Right lobe of liver (tissue), 6 donors: ENCODE measurements at regions not wholly inside any gene's neighbourhood (a gene's known extent, or its start where the extent isn't known, plus 50 kb on each side); places are given as distances from the start of the nearest gene placed in this dataset.
"Not testable (repeated sequence)": the region's sequence is repeated elsewhere in the genome, so short reads cannot be mapped to it uniquely, and the experiment has no call there.

Experiments used
- ATAC-seq, 4 donors: fragments of 200-7000 bp; cut with Tn5 transposase; one replicate each; pipeline ENCODE4 v1.9.1; 2020; ENCODE audit warnings: mild to moderate bottlenecking in 4 of 4, moderate library complexity in 4 of 4
- DNase-seq, 3 donors: peaks; one replicate each; pipeline ENCODE4 v3.0.0-alpha.2; 2020
- H3K27ac ChIP-seq, 3 donors: fragments of 200-600 bp; one replicate each; pipeline ENCODE4 v1.8.0; 2022
- H3K27me3 ChIP-seq, 2 donors: fragments of 200-600 bp; one replicate each; pipeline ENCODE4 v1.8.0; 2022
- H3K36me3 ChIP-seq, 4 donors: fragments of 200-600 bp; sonication (generic) in 1 of 4; one replicate each; pipeline versions ENCODE4 v1.5.1 to v1.8.0; 2017 to 2022; ENCODE audit warnings: control low read depth in 1 of 4
- H3K4me1 ChIP-seq, 4 donors: fragments of 200-600 bp; sonication (generic) in 1 of 4; one replicate each; pipeline versions ENCODE4 v1.5.1 to v1.8.0; 2017 to 2022; ENCODE audit warnings: control low read depth in 1 of 4
- H3K4me3 ChIP-seq, 3 donors: fragments of 200-600 bp; one replicate each; pipeline ENCODE4 v1.8.0; 2022
- H3K9me3 ChIP-seq, 4 donors: fragments of 200-600 bp; sonication (generic) in 1 of 4; one replicate each; pipeline versions ENCODE4 v1.5.1 to v1.8.0; 2017 to 2022; ENCODE audit warnings: control low read depth in 1 of 4
- POLR2A ChIP-seq: fragments of 450-650 bp; IDR thresholded peaks from one replicate; pipeline ENCODE4 v1.6.1; 2017; ENCODE audit warnings: antibody characterized with exemption, mild to moderate bottlenecking
- WGBS: methylation state at CpG from one replicate; pipeline ENCODE4 v1.1.6; 2018; ENCODE audit warnings: low coverage, low lambda C conversion rate; ENCODE audit not compliant: insufficient coverage; ENCODE audit errors: missing lambda C conversion rate; 5-methylcytosine and 5-hydroxymethylcytosine counted together
- intact Hi-C, 2 donors: fragments of 100-400 bp; cut with DNase I; formaldehyde crosslinking; loops; one replicate each; pipeline versions ENCODE4 v1.11.2 to v1.14.1; 2022
- TF ChIP-seq, protein P1 (sequence below), 4 donors: fragments of 200-600 bp in 3 of 4; fragments of 450-650 bp in 1 of 4; IDR thresholded peaks; one replicate each; pipeline versions ENCODE4 v1.5.1 to v1.8.0; 2016 to 2022; ENCODE audit warnings: antibody characterized with exemption in 4 of 4, mild to moderate bottlenecking in 2 of 4
- donor health status: DM: no; HTN: yes; CAD: no.
- donor health status: DM: no; HTN: no; CAD: no.
- donor health status: DM: no; HTN: no; CAD: no.
- donor health status: DM: no; HTN: yes; CAD: no.
- donor health status: DM: no; HTN: yes; CAD: no.

- DNase-seq (no peak), ATAC-seq (no peak)
- intact Hi-C loops, result no loop called here
- no peaks in the 10 kb centered on the region for H3K36me3 ChIP-seq
- TF ChIP-seq, protein P1, sequence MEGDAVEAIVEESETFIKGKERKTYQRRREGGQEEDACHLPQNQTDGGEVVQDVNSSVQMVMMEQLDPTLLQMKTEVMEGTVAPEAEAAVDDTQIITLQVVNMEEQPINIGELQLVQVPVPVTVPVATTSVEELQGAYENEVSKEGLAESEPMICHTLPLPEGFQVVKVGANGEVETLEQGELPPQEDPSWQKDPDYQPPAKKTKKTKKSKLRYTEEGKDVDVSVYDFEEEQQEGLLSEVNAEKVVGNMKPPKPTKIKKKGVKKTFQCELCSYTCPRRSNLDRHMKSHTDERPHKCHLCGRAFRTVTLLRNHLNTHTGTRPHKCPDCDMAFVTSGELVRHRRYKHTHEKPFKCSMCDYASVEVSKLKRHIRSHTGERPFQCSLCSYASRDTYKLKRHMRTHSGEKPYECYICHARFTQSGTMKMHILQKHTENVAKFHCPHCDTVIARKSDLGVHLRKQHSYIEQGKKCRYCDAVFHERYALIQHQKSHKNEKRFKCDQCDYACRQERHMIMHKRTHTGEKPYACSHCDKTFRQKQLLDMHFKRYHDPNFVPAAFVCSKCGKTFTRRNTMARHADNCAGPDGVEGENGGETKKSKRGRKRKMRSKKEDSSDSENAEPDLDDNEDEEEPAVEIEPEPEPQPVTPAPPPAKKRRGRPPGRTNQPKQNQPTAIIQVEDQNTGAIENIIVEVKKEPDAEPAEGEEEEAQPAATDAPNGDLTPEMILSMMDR (IDR thresholded peaks at IDR 0.05), result no peak
- no peak for TF ChIP-seq POLR2A
- H3K27ac ChIP-seq, result no peak overlapping the region
- H3K4me1 ChIP-seq, result no peaks in the 10 kb centered on the region
- H3K9me3 ChIP-seq, result no peaks in the 10 kb centered on the region
- H3K27me3 ChIP-seq, result no peaks in the 10 kb centered on the region
- 58% methylated on average over 7 of the region's 7 CpGs for WGBS
- no peak overlapping the region for H3K4me3 ChIP-seq
These were observed 228.8 kb downstream of the GATA3 start for GRCh38 chr10:8283166-8283905.

GRCh38 chr10:8283986-8284385 lies 229.5 kb downstream of the GATA3 start:
- intact Hi-C loops, result no loop called here
- no peaks in the 10 kb centered on the region for H3K36me3 ChIP-seq
- TF ChIP-seq, protein P1 (IDR thresholded peaks at IDR 0.05), result no peak
- TF ChIP-seq POLR2A, result no peak

GRCh38 chr10:8285970-8286369 lies 231.5 kb downstream of the GATA3 start:
- WGBS, result 71% methylated on average over 3 of the region's 4 CpGs
- H3K27ac ChIP-seq, intact Hi-C loops, ATAC-seq, H3K27me3 ChIP-seq, H3K4me1 ChIP-seq, H3K36me3 ChIP-seq, DNase-seq, H3K9me3 ChIP-seq, H3K4me3 ChIP-seq: not testable (repeated sequence)

More at GRCh38 chr10:8283986-8284385, 229.5 kb downstream of the GATA3 start:
- Histone ChIP-seq H3K4me3 (no peak overlapping the region), H3K27me3 (no peaks in the 10 kb centered on the region), H3K4me1 (no peaks in the 10 kb centered on the region), H3K9me3 (no peaks in the 10 kb centered on the region), H3K27ac (no peak overlapping the region)
- 70% methylated on average over 9 of the region's 11 CpGs for WGBS
- DNase-seq (no peak), ATAC-seq (no peak)

- Histone ChIP-seq H3K4me3 (no peak overlapping the region), H3K36me3 (no peaks in the 10 kb centered on the region), H3K27me3 (no peaks in the 10 kb centered on the region), H3K27ac (no peak overlapping the region), H3K9me3 (no peaks in the 10 kb centered on the region), H3K4me1 (no peaks in the 10 kb centered on the region)
- TF ChIP-seq POLR2A, result no peak
- TF ChIP-seq, protein P1 (IDR thresholded peaks at IDR 0.05), result no peak
- WGBS, result 63% methylated on average over 9 of the region's 9 CpGs
- ATAC-seq, result no peak
- DNase-seq, result no peak
- intact Hi-C loops, result no loop called here
These were observed 234.1 kb downstream of the GATA3 start for GRCh38 chr10:8288600-8288999.

DNA sequence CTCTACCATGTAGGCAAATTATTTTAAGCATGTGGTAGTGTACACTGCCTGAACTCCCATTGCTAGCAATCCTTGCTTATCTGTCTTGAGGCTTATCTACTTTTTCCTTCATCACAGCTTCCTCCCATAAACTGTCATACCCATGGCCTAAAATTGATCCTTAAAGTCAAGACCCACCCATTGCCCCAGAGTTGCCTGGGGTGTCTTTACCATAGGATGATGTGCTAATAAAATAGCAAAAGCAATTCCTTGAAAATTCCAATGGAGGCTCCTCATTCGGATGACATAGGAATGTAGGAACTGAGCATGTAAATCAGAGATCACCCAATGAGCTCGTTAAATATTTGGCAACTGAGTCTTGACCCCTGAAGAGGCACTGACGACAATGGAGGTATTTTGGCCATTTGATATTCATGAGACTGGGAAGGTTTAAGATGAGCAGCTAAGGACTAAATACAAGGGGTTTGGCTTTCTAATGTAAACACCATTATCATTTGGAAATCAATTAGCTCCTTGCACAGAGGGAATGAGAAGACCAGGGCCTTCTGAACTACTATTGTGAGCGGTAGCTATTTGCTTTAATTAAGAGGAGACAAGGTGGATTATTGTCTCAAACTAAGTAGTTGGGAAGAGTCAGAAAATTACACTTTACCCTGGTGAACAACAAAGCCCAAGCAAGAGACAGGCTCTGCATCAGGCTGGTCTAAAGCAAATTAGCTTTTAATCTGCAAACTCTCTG lies 234.9 kb downstream of the GATA3 start:
- H3K4me3 ChIP-seq, result no peak overlapping the region
- no peak for DNase-seq
- 24% methylated on average over 3 of the region's 4 CpGs for WGBS
- no peaks in the 10 kb centered on the region for H3K4me1 ChIP-seq
- no peak for ATAC-seq
- H3K9me3 ChIP-seq, result no peaks in the 10 kb centered on the region
- no peaks in the 10 kb centered on the region for H3K27me3 ChIP-seq
- TF ChIP-seq, protein P1 (IDR thresholded peaks at IDR 0.05), result no peak
- TF ChIP-seq POLR2A, result no peak
- intact Hi-C loops, result no loop called here
- no peak overlapping the region for H3K27ac ChIP-seq
- no peaks in the 10 kb centered on the region for H3K36me3 ChIP-seq
